ENCODE measurements at regions not wholly inside any gene's neighbourhood (a gene's known extent, or its start where the extent isn't known, plus 50 kb on each side); places are given as distances from the start of the nearest gene placed in this dataset.
"Not testable (repeated sequence)": the region's sequence is repeated elsewhere in the genome, so short reads cannot be mapped to it uniquely, and the experiment has no call there.

DNA sequence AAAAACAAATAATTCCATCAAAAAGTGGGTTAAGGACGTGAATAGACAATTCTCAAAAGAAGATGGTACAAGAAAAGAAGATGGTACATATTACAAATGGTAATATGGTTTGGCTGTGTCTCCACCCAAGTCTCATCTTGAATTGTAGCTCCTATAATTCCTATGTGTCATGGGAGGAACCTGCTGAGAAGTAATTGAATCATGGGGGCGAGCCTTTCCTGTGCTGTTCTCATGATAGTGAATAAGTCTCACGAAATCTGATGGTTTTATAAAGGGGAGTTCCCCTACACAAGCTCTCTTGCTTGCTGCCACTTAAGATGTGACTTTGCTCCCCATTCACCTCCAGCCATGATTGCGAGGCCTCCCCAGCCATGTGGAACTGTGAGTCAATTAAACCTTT is 172.9 kb downstream of the C11orf91 start:
- not testable (repeated sequence) for DNase-seq; H3K4me1 Mint-ChIP-seq (ENCODE audit: low read depth); H3K36me3 Mint-ChIP-seq (ENCODE audit: insufficient read depth in 2 of 2); H3K27ac Mint-ChIP-seq; ATAC-seq (replicated peaks in 1 of 2); H3K4me3 Mint-ChIP-seq
- Mint-ChIP-seq H3K9me3 (peaks cover 7 to 13% of the 10 kb centered on the region in 2 donors), H3K27me3 (ENCODE audit: low read depth) (peaks cover 27% of the 10 kb centered on the region)

DNA sequence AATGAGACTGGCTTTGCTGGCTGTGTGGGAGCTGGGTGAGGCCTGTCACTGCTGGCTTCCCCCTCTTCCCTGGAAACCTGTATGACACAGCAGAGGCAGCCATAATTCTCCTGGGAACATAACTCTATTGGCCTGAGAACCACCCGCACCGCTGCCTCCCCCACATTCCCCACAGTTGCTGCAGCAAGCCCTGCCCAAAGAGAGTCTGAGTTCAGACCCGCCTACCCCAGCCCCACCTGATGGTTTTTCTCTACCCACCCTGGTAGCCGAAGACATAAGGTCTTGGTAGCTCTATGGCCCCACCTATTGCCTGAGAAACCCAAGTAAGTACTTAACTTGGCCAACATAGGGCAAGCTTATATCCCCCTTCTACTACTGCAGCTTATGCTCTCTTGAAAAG is 174.8 kb downstream of the C11orf91 start:
- H3K4me3 Mint-ChIP-seq: no peak overlapping the region

DNA sequence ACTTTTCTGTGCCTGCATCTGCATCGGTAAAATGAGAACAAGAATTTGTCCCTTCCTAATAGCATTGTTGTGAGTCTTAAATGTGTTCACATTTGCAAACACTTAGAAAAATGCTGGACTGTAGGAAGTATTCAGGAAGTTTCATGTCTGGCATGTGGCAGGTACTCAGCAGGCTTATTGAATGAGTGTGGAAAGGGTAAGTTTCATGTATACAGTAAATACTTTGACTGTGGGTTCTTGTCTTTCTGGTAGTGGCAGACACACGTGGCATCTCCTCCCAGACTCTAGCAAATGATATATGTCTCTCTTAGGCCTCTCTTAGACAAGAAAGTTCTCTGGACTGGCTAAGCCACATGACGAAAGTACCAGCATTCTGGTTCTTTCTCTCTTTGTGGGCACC is 179.2 kb downstream of the C11orf91 start:
- H3K4me1 Mint-ChIP-seq (ENCODE audit: low read depth): no peaks in the 10 kb centered on the region
- H3K27ac Mint-ChIP-seq: no peak overlapping the region
- H3K9me3 Mint-ChIP-seq: peaks cover 0 to 6% of the 10 kb centered on the region in 2 donors
- H3K36me3 Mint-ChIP-seq (ENCODE audit: insufficient read depth in 2 of 2): no peaks in the 10 kb centered on the region
- DNase-seq (no peak), ATAC-seq (replicated peaks in 1 of 2) (no peak)
- no peak overlapping the region for H3K4me3 Mint-ChIP-seq
- H3K27me3 Mint-ChIP-seq (ENCODE audit: low read depth): peaks cover 41% of the 10 kb centered on the region

More for the DNA sequence above, 174.8 kb downstream of the C11orf91 start:
- Mint-ChIP-seq H3K4me1 (ENCODE audit: low read depth) (no peaks in the 10 kb centered on the region), H3K27me3 (ENCODE audit: low read depth) (peaks cover 26% of the 10 kb centered on the region), H3K27ac (no peak overlapping the region), H3K9me3 (peaks cover 7 to 13% of the 10 kb centered on the region in 2 donors), H3K36me3 (ENCODE audit: insufficient read depth in 2 of 2) (peaks cover 0 to 3% of the 10 kb centered on the region in 2 donors)
- no peak for ATAC-seq (replicated peaks in 1 of 2)
- DNase-seq: no peak

DNA sequence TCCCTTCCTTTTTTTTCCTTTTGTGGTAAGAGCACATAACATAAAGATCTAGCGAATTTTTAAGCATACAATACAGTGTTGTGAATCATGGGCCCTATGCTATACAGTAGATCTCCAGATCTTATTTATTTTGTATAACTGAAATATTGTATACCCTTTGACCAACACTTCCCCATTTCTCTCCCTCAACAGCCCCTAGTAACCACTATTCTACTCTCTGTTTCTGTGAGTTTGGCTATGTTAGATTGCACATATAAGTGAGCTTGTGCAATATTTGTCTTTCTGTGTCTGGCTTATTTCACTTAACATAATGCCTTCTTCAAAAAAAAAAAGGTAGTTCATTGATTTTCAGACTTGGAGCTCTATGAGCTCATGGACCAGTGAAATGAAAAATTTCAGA is 180.5 kb downstream of the C11orf91 start:
- H3K4me1 Mint-ChIP-seq (ENCODE audit: low read depth): no peaks in the 10 kb centered on the region
- no peak for DNase-seq
- H3K27ac Mint-ChIP-seq: no peak overlapping the region
- H3K36me3 Mint-ChIP-seq (ENCODE audit: insufficient read depth in 2 of 2): no peaks in the 10 kb centered on the region
- ATAC-seq (replicated peaks in 1 of 2): no peak
- peaks cover 0 to 2% of the 10 kb centered on the region in 2 donors for H3K9me3 Mint-ChIP-seq
- no peak overlapping the region for H3K4me3 Mint-ChIP-seq
- peaks cover 45% of the 10 kb centered on the region for H3K27me3 Mint-ChIP-seq (ENCODE audit: low read depth)

DNA sequence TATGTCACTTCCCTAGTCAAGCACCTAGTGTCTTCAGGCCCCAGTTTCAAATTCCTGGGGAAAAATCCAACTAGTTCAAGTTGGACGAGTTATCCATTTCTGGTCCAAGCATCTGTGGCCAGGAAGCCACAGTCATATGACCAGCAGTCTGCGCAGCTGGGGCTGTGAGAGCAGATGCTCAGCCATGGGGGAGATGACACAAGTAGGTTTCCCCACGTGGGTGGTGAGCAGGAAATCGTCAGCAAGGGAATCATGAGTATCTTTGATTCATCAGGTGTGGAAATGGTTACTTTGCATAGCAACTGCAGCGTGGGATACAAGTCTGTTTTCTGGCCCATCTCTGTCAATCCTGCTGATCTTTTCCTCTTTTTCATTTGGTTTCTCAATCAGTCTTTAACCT is 185.3 kb downstream of the C11orf91 start:
- no peak overlapping the region for H3K27ac Mint-ChIP-seq
- H3K27me3 Mint-ChIP-seq (ENCODE audit: low read depth): peaks cover 43% of the 10 kb centered on the region
- peaks cover 0 to 2% of the 10 kb centered on the region in 2 donors for H3K9me3 Mint-ChIP-seq
- H3K4me1 Mint-ChIP-seq (ENCODE audit: low read depth): no peaks in the 10 kb centered on the region
- no peak overlapping the region for H3K4me3 Mint-ChIP-seq
- H3K36me3 Mint-ChIP-seq (ENCODE audit: insufficient read depth in 2 of 2): no peaks in the 10 kb centered on the region
- peak in 1 of 2 donors; percentile 63 for ATAC-seq (replicated peaks in 1 of 2)
- DNase-seq: peak in 1 of 2 donors; percentile 9

DNA sequence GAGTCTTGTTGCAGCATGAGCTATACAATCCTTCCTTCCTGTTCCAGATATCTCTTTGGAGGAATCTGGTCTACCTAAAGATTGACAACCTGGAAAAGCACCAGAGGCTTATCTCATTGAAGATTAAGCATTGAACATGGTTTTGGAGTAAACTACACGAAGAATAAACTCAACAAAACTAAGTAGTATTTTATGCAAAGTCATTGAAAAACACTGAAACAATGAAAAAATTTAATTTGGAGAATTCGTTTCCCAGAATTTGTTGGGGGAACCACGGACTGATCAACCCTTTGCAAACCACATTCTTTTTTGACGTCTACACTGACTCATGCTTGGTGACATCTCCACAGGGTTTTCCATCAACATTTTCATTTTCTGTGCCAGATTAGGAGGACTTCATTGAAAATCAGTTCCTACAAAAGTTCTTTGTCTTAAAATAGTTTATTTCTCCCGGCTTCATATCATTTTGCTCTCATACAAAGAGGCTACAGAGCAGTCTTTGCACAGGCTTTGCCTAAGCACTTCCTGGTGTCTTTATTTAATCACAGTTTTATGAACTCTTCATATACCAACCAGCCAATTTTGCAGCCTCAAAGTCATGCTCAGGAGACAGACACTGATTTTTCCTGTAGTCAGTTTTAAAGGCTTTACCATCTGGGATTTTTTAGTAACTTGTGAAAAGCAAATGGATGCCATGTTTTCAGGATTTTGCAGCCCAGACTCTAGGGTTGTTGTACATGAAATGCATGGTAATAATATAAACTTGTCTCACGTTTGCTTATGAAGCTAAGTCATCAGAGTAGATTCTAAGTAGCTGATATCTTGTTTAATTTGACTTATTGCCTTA is 186.3 kb downstream of the C11orf91 start:
- Mint-ChIP-seq H3K27me3 (ENCODE audit: low read depth) (peaks cover 34% of the 10 kb centered on the region), H3K27ac (no peak overlapping the region), H3K4me1 (ENCODE audit: low read depth) (no peaks in the 10 kb centered on the region), H3K9me3 (peaks cover 0 to 2% of the 10 kb centered on the region in 2 donors), H3K36me3 (ENCODE audit: insufficient read depth in 2 of 2) (no peaks in the 10 kb centered on the region), H3K4me3 (no peak overlapping the region)
- DNase-seq (no peak), ATAC-seq (replicated peaks in 1 of 2) (no peak)

DNA sequence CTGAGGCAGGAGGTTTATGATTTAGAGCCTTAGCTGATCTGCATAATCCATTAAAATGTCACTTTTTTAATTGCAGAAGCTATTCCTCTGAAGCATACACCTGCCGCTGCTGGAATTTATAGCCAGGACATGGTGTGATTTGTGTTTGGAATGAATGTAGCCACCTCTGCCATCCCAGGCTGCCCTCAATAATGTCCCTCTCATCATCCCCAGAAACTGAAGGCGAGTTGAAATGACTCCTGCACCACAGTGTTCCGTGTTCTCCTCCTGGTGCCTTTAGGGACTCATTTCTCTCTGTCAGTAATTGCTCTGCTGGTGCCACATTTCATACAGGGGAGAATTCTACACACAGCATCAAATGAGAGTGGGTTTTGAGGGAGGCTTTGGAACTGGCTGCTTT is 191.0 kb downstream of the C11orf91 start:
- ATAC-seq (replicated peaks in 1 of 2) (no peak), DNase-seq (no peak)
- H3K4me1 Mint-ChIP-seq (ENCODE audit: low read depth): no peaks in the 10 kb centered on the region
- no peaks in the 10 kb centered on the region for H3K9me3 Mint-ChIP-seq
- no peak overlapping the region for H3K27ac Mint-ChIP-seq
- H3K36me3 Mint-ChIP-seq (ENCODE audit: insufficient read depth in 2 of 2): no peaks in the 10 kb centered on the region
- H3K27me3 Mint-ChIP-seq (ENCODE audit: low read depth): peaks cover 21% of the 10 kb centered on the region
- H3K4me3 Mint-ChIP-seq: no peak overlapping the region

DNA sequence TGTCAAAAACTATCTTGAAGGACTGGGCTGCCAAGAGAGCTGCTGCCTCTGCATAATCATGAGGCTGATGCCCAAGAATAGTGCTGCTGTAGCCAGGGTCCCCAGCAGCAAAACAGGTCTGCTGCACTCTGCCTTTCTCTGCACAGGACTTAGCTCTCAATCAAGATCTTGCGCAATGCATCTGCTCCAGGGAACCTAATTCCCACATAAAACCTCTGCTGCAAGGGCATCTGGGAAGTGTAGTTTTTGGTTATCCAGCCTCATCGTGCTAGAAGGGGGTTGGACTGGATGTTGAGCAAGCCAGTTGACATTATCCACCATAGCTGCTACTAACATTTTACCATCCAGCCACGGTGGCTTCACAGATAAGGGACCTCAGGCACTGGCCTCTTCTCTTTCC is 192.7 kb downstream of the C11orf91 start:
- H3K4me3 Mint-ChIP-seq: no peak overlapping the region
- peaks cover 14% of the 10 kb centered on the region for H3K27me3 Mint-ChIP-seq (ENCODE audit: low read depth)
- DNase-seq (no peak), ATAC-seq (replicated peaks in 1 of 2) (no peak)
- no peaks in the 10 kb centered on the region for H3K9me3 Mint-ChIP-seq
- no peaks in the 10 kb centered on the region for H3K4me1 Mint-ChIP-seq (ENCODE audit: low read depth)
- no peaks in the 10 kb centered on the region for H3K36me3 Mint-ChIP-seq (ENCODE audit: insufficient read depth in 2 of 2)
- H3K27ac Mint-ChIP-seq: no peak overlapping the region

DNA sequence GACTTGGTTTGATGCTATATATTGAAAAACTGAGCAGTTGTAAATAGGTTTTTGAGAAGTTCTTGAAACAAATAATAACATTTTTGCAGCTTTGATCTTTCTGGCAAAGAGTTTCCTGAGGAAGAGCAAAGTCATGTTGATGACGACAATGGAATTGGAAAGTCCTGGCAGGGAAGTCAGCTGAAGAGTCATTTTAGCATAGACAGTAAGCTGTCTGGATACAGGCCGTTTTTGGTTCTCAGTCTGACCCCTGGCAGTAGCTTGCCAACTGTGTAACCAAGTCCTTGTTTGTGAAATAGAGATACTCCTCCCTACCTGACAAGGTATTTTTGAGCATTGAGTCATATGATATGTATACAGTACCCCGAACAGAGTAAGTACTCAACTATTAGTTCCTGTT is 193.3 kb downstream of the C11orf91 start:
- Mint-ChIP-seq H3K27ac (no peak overlapping the region), H3K4me1 (ENCODE audit: low read depth) (no peaks in the 10 kb centered on the region), H3K4me3 (no peak overlapping the region), H3K36me3 (ENCODE audit: insufficient read depth in 2 of 2) (no peaks in the 10 kb centered on the region), H3K27me3 (ENCODE audit: low read depth) (peaks cover 8% of the 10 kb centered on the region), H3K9me3 (no peaks in the 10 kb centered on the region)
- DNase-seq (no peak), ATAC-seq (replicated peaks in 1 of 2) (no peak)

DNA sequence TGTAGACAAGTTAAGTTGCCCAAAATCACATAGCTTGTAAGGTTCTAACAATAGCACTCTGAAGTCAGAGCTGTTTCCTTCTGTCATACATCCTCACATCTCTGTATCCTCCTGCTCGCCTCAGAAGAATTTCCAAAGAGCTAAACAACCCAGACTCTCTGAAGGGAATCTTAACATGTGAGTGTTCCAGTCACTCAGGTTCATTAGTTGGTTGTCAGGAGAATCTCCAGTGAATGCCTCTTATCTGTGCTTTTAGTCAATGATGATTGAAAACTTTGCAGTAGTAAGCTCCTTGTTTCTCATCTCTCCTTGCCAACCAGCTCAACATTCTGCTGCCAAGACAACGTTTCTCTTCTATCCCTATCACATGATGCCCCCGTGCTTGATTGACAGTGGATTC is 195.5 kb downstream of the C11orf91 start:
- H3K4me3 Mint-ChIP-seq: no peak overlapping the region
- H3K4me1 Mint-ChIP-seq (ENCODE audit: low read depth): no peaks in the 10 kb centered on the region
- H3K36me3 Mint-ChIP-seq (ENCODE audit: insufficient read depth in 2 of 2): no peaks in the 10 kb centered on the region
- DNase-seq: no peak
- no peak overlapping the region for H3K27ac Mint-ChIP-seq
- peaks cover 21% of the 10 kb centered on the region for H3K27me3 Mint-ChIP-seq (ENCODE audit: low read depth)
- H3K9me3 Mint-ChIP-seq: no peaks in the 10 kb centered on the region
- ATAC-seq (replicated peaks in 1 of 2): no peak

DNA sequence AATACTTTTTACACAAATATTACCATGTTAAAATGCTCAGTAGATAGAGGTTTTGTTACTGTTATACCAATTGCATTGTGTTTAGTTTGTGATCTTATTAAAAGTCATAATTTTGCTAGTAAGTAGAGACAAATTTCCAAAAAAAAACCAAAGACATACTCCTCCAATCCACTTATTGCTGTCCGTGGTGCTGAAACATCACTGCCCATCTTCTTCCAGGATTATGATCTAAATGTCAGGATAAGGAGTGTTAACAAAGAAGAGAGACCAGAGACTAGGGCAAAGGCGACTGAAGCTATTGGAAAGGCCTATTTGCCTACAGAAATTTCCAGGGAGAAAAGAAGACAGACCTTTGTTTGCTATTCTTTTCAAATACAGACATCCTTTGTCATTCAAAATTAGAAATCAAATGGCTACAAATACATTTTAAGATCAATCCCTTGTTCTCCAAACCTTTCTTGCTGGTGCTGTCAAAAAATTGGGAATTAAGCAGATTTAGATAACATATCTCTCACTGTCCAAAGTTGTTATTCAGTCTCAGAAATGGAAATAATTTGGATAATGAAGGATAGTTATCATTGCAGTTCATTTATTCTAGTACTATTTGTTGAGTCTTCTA is 199.7 kb downstream of the C11orf91 start:
- Mint-ChIP-seq H3K27me3 (ENCODE audit: low read depth) (peaks cover 21% of the 10 kb centered on the region), H3K9me3 (peaks cover 0 to 2% of the 10 kb centered on the region in 2 donors), H3K36me3 (ENCODE audit: insufficient read depth in 2 of 2) (peaks cover 0 to 2% of the 10 kb centered on the region in 2 donors), H3K27ac (no peak overlapping the region), H3K4me3 (no peak overlapping the region), H3K4me1 (ENCODE audit: low read depth) (no peaks in the 10 kb centered on the region)
- DNase-seq (no peak), ATAC-seq (replicated peaks in 1 of 2) (no peak)

DNA sequence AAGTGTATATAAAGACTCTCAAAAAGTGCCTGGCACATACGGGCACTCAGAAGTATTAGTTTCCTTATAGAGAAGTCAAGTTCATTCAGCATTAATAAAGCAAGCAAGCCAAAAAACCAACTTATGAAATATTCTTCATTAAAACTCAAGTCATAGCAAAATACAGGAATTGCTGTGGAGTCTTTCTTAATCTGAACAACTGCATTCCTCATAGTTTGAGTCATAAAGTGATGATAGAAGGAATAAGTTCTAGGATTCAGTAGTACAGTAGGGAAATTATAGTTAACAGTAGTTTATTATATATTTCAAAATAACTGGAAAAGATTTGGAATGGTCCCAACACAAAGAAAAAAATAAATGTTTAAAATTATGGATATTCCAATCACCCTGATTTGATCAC is 200.3 kb downstream of the C11orf91 start:
- ATAC-seq (replicated peaks in 1 of 2): no peak
- peaks cover 18% of the 10 kb centered on the region for H3K27me3 Mint-ChIP-seq (ENCODE audit: low read depth)
- no peaks in the 10 kb centered on the region for H3K4me1 Mint-ChIP-seq (ENCODE audit: low read depth)
- H3K27ac Mint-ChIP-seq: no peak overlapping the region
- peaks cover 0 to 2% of the 10 kb centered on the region in 2 donors for H3K9me3 Mint-ChIP-seq
- peaks cover 0 to 2% of the 10 kb centered on the region in 2 donors for H3K36me3 Mint-ChIP-seq (ENCODE audit: insufficient read depth in 2 of 2)
- no peak for DNase-seq
- H3K4me3 Mint-ChIP-seq: no peak overlapping the region

DNA sequence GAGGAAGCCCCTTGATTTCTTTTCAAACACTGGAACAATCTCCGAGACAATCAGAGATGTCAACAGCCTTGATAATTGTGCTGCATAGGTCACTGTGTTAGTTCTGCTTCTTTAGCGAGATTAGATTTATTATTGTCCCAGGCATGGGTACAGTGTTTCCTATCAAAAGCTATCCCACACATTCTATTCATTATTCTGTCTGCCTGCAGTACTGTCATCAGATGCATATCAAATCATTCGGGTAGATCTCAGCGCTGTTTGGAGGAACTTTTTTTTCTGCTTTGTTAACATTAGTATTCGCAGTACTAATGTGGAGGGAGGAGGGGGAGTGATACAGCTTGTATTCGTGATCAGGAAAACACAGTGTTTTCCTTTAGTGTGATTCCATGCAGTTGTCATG is 208.0 kb downstream of the C11orf91 start:
- peaks cover 0 to 2% of the 10 kb centered on the region in 2 donors for H3K36me3 Mint-ChIP-seq (ENCODE audit: insufficient read depth in 2 of 2)
- H3K27me3 Mint-ChIP-seq (ENCODE audit: low read depth): peaks cover 21% of the 10 kb centered on the region
- H3K4me3 Mint-ChIP-seq: no peak overlapping the region
- no peak for DNase-seq
- H3K9me3 Mint-ChIP-seq: peaks cover 1 to 2% of the 10 kb centered on the region in 2 donors
- no peaks in the 10 kb centered on the region for H3K4me1 Mint-ChIP-seq (ENCODE audit: low read depth)
- no peak for ATAC-seq (replicated peaks in 1 of 2)
- H3K27ac Mint-ChIP-seq: no peak overlapping the region
